Lower leg skin (tissue), 4 donors: ENCODE measurements at regions not wholly inside any gene's neighbourhood (a gene's known extent, or its start where the extent isn't known, plus 50 kb on each side); places are given as distances from the start of the nearest gene placed in this dataset.

Experiments
- DNase-seq, 2 donors: peaks; one replicate each; pipeline ENCODE4 v3.0.0-alpha.2; 2019; ENCODE audit warnings: low spot score in 2 of 2
- H3K4me3 ChIP-seq: fragments of 200-600 bp; sonication (generic); 2 replicates; pipeline ENCODE4 v1.5.1; 2017; ENCODE audit warnings: mild to moderate bottlenecking, low read depth; ENCODE audit not compliant: poor library complexity, severe bottlenecking
- CTCF ChIP-seq, 3 donors: fragments of 450-650 bp; IDR thresholded peaks; one replicate each; pipeline ENCODE4 v1.5.1; 2016; ENCODE audit warnings: antibody characterized with exemption in 3 of 3, mild to moderate bottlenecking in 3 of 3, moderate library complexity in 2 of 3
- POLR2A ChIP-seq, 2 donors: fragments of 450-650 bp; IDR thresholded peaks; one replicate each; pipeline ENCODE4 v1.6.1; 2016 to 2017; ENCODE audit warnings: antibody characterized with exemption in 2 of 2, mild to moderate bottlenecking in 1 of 2, moderate library complexity in 1 of 2
- WGBS, 2 donors: methylation state at CpG; one replicate each; pipeline ENCODE4 v1.1.5; 2018; 5-methylcytosine and 5-hydroxymethylcytosine counted together
- intact Hi-C: fragments of 100-400 bp; cut with DNase I; formaldehyde crosslinking; loops from one replicate; pipeline ENCODE4 v1.15.0; 2023; ENCODE audit warnings: low total_unique reads

- H3K4me3 ChIP-seq, result no peak overlapping the region
- TF ChIP-seq POLR2A (IDR thresholded peaks at IDR 0.05) (no peak), CTCF (IDR thresholded peaks at IDR 0.05) (no peak)
- intact Hi-C loops, result no loop called here
- DNase-seq, result no peak
- WGBS, 2 donors, result 59 to 67% methylated on average over 3 of the region's 3 CpGs
Observed at GRCh38 chr12:92019491-92020277, 126.0 kb downstream of the BTG1 start.

- no peak overlapping the region for H3K4me3 ChIP-seq
- DNase-seq, result no peak
- WGBS, 2 donors, result 79 to 100% methylated on average over 1 of the region's 1 CpG
- intact Hi-C loops, result no loop called here
- TF ChIP-seq CTCF (IDR thresholded peaks at IDR 0.05), result no peak
- TF ChIP-seq POLR2A (IDR thresholded peaks at IDR 0.05), result no peak
Observed at GRCh38 chr12:92012691-92013090, 133.0 kb downstream of the BTG1 start.

GRCh38 chr12:92010853-92011701, 134.6 kb downstream of the BTG1 start:
- intact Hi-C loops, result no loop called here
- no peak overlapping the region for H3K4me3 ChIP-seq
- TF ChIP-seq POLR2A (IDR thresholded peaks at IDR 0.05) (no peak), CTCF (IDR thresholded peaks at IDR 0.05) (no peak)
- no peak for DNase-seq
- 88 to 89% methylated on average over 10 of the region's 10 CpGs for WGBS, 2 donors

- TF ChIP-seq CTCF (IDR thresholded peaks at IDR 0.05), result no peak
- TF ChIP-seq POLR2A (IDR thresholded peaks at IDR 0.05), result no peak
- 89 to 90% methylated on average over 2 of the region's 2 CpGs for WGBS, 2 donors
- H3K4me3 ChIP-seq, result no peak overlapping the region
- intact Hi-C loops, result no loop called here
- DNase-seq, result no peak
Observed at GRCh38 chr12:92010368-92010767, 135.3 kb downstream of the BTG1 start.

- intact Hi-C loops, result no loop called here
- WGBS, 2 donors, result 94 to 95% methylated on average over 5 of the region's 5 CpGs
- no peak for DNase-seq
- no peak for TF ChIP-seq CTCF (IDR thresholded peaks at IDR 0.05)
- no peak for TF ChIP-seq POLR2A (IDR thresholded peaks at IDR 0.05)
- no peak overlapping the region for H3K4me3 ChIP-seq
Observed at GRCh38 chr12:92008345-92008744, 137.3 kb downstream of the BTG1 start.
